Psoas muscle (tissue), 7 donors: ENCODE measurements at regions not wholly inside any gene's neighbourhood (a gene's known extent, or its start where the extent isn't known, plus 50 kb on each side); places are given as distances from the start of the nearest gene placed in this dataset.
"Not testable (repeated sequence)": the region's sequence is repeated elsewhere in the genome, so short reads cannot be mapped to it uniquely, and the experiment has no call there.

ENCODE experiments used
- ATAC-seq, 4 donors: fragments of 200-7000 bp; cut with Tn5 transposase; one replicate each; pipeline ENCODE4 v1.9.1; 2020; ENCODE audit warnings: moderate library complexity in 3 of 4, mild to moderate bottlenecking in 2 of 4
- DNase-seq, 2 donors: peaks; one replicate each; pipeline ENCODE4 v3.0.0-alpha.2; 2020
- H3K27ac ChIP-seq: fragments of 200-600 bp; one replicate; pipeline ENCODE4 v1.8.0; 2022
- H3K27me3 ChIP-seq, 3 donors: fragments of 200-600 bp in 1 of 3; one replicate each; pipeline versions ENCODE4 v1.6.1 to v1.8.0; 2013 to 2022; ENCODE audit warnings: low read length in 2 of 3, mild to moderate bottlenecking in 2 of 3, moderate library complexity in 1 of 3; ENCODE audit not compliant: insufficient read depth in 3 of 3
- H3K36me3 ChIP-seq, 2 donors: fragments of 200-600 bp in 1 of 2; one replicate each; pipeline versions ENCODE4 v1.6.1 to v1.8.0; 2013 to 2022; ENCODE audit warnings: low read depth in 1 of 2, mild to moderate bottlenecking in 1 of 2, moderate library complexity in 1 of 2; ENCODE audit not compliant: insufficient read depth in 1 of 2
- H3K4me1 ChIP-seq: fragments of 200-600 bp; one replicate; pipeline ENCODE4 v1.8.0; 2022
- H3K4me3 ChIP-seq: fragments of 200-600 bp; one replicate; pipeline ENCODE4 v1.8.0; 2022; ENCODE audit warnings: mild to moderate bottlenecking
- H3K9me3 ChIP-seq: fragments of 200-600 bp; one replicate; pipeline ENCODE4 v1.8.0; 2022
- WGBS, 3 donors: extraction: QIAGEN DNeasy Blood & Tissue Kit; methylation state at CpG; one replicate each; pipeline versions ENCODE4 v1.1.6 to v1.1.7; 2013; 5-methylcytosine and 5-hydroxymethylcytosine counted together
- intact Hi-C, 2 donors: fragments of 100-400 bp; cut with DNase I; formaldehyde crosslinking; loops; one replicate each; pipeline versions ENCODE4 v1.11.0 to v1.14.2; 2022
- TF ChIP-seq, protein P1 (sequence below): fragments of 200-600 bp; IDR thresholded peaks from one replicate; pipeline ENCODE4 v1.8.0; 2022; ENCODE audit warnings: antibody characterized with exemption
- donor health status: healthy with polysubstance abuse.
- donor health status: DM: no; HTN: no; CAD: no; lungs with moderate emphysema.
- donor health status: Bipolar disorder and iron deficiency.
- donor health status: healthy.
- donor health status: DM: yes; HTN: yes; CAD: no.
- donor health status: DM: no; HTN: no; CAD: no.
- donor health status: DM: yes; HTN: yes; CAD: no.

DNA sequence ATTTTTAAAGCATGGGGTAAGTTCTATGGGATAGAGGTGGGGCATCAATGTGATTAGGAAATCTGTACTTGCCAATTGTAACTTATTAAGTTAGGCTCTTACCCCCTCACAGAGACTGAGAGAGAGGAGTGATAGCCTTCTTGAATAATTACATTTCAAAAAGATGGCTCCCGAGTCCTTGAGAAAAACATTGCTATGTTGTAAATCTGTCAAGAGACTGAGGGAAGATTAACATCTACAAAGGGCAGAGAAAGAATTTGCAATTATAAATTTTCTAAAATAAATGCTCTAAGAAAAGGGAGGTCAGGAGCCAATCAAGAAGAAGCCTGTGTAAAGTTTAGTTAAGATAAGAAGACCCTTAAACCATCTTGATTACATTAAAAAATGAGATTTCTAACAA, 1570.8 kb downstream of the OLFM4 start:
- TF ChIP-seq, protein P1, sequence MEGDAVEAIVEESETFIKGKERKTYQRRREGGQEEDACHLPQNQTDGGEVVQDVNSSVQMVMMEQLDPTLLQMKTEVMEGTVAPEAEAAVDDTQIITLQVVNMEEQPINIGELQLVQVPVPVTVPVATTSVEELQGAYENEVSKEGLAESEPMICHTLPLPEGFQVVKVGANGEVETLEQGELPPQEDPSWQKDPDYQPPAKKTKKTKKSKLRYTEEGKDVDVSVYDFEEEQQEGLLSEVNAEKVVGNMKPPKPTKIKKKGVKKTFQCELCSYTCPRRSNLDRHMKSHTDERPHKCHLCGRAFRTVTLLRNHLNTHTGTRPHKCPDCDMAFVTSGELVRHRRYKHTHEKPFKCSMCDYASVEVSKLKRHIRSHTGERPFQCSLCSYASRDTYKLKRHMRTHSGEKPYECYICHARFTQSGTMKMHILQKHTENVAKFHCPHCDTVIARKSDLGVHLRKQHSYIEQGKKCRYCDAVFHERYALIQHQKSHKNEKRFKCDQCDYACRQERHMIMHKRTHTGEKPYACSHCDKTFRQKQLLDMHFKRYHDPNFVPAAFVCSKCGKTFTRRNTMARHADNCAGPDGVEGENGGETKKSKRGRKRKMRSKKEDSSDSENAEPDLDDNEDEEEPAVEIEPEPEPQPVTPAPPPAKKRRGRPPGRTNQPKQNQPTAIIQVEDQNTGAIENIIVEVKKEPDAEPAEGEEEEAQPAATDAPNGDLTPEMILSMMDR = no peak
- DNase-seq (no peak), ATAC-seq (no peak)
- H3K4me1 ChIP-seq = no peaks in the 10 kb centered on the region
- no peak overlapping the region for H3K4me3 ChIP-seq
- H3K36me3 ChIP-seq = no peaks in the 10 kb centered on the region
- H3K27me3 ChIP-seq = no peaks in the 10 kb centered on the region
- intact Hi-C loops = no loop called here
- H3K9me3 ChIP-seq = no peaks in the 10 kb centered on the region
- H3K27ac ChIP-seq = no peak overlapping the region
- WGBS, 3 donors = 12 to 22% (median 19%) methylated on average over 1 of the region's 1 CpG

DNA sequence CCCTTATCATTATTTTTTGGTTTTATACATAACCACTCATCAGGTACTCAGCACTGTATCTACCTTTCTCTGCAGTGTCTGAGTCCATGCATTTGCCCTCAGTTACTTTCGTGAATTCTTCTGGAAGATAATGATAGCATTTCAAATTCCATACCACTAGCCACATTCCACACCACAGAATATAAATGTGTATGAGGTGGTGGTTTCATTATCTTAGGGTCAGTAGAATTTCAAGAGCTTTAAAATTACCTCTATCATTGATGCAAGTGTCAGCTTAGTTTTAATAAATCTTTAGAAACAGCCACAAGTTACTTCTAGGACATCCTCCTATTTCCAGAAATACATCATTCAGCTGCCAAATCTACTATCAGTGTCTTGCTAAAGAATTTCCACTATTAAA, 1578.3 kb downstream of the OLFM4 start:
- 75 to 86% (median 78%) methylated on average over 1 of the region's 1 CpG for WGBS, 3 donors
- Histone ChIP-seq H3K36me3 (no peaks in the 10 kb centered on the region), H3K4me1 (no peaks in the 10 kb centered on the region), H3K9me3 (no peaks in the 10 kb centered on the region), H3K4me3 (no peak overlapping the region), H3K27me3 (no peaks in the 10 kb centered on the region), H3K27ac (no peak overlapping the region)
- intact Hi-C loops = no loop called here
- no peak for ATAC-seq
- no peak for DNase-seq
- TF ChIP-seq, protein P1 = no peak

DNA sequence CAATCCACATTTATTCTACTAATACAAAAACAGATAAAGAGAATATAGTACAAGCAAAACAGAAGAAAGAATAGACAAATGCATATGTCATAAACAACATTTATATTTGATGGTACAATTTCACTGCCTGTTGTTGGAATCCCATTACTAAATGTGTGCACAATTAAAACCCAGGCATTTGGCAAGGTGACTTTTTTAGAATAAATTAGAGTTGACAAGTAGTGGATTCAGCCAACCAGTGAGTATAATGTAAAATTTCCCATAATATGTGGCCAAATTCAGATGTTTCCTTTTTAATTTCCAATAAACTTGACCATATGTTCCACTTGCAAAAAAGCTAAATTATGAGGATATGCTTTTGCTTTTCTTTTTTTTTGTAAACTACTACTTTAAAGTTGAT, 1578.8 kb downstream of the OLFM4 start:
- no peaks in the 10 kb centered on the region for H3K36me3 ChIP-seq
- H3K4me3 ChIP-seq = no peak overlapping the region
- TF ChIP-seq, protein P1 = no peak
- H3K27me3 ChIP-seq = no peaks in the 10 kb centered on the region
- no peaks in the 10 kb centered on the region for H3K9me3 ChIP-seq
- H3K4me1 ChIP-seq = no peaks in the 10 kb centered on the region
- H3K27ac ChIP-seq = no peak overlapping the region
- DNase-seq (no peak), ATAC-seq (no peak)
- intact Hi-C loops = no loop called here

DNA sequence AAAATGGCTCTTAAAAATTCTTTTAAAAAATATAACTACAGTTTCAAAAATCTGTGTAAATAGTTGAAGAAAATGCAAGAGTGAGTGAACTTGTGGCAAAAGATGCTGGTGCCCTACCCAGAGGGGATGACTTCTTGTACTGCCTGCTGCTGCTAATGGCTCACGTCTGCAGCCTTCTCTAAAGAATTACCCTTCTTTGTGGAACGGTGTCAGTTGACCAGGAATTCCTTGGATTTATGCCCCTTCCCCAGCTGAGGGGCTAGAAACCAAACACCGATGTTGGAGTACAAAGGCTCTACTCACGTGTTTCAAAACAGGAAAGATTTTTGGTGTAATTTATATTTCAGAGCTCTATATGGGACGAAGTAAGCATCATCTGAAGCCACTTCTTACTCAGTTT, 1582.8 kb downstream of the OLFM4 start:
- intact Hi-C loops = no loop called here

DNA sequence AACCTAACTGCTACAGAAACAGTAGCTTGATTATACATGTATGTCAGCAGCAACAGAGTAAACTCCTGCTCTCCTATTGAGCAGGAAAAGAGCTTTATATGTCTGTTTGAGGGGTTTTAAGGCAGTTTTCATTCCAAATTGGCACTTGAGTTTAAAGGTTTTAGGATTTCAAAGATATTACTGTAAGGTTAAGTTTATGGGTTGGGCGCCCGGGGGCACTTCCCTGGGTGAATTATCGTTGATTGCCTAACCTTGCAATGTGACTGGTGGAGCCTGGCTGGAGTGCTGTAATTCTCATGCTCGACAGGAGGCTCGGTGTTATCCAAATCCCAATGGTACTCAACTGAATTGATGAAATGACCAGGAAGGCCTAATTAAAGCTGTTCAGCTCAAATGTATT, 1586.1 kb downstream of the OLFM4 start:
- intact Hi-C loops = no loop called here
- ATAC-seq = no peak
- no peaks in the 10 kb centered on the region for H3K27me3 ChIP-seq
- H3K4me3 ChIP-seq = no peak overlapping the region
- H3K36me3 ChIP-seq = no peaks in the 10 kb centered on the region
- TF ChIP-seq, protein P1 = no peak
- DNase-seq = no peak
- H3K9me3 ChIP-seq = no peaks in the 10 kb centered on the region
- WGBS, 3 donors = 35 to 45% (median 40%) methylated on average over 5 of the region's 5 CpGs
- no peak overlapping the region for H3K27ac ChIP-seq
- H3K4me1 ChIP-seq = no peaks in the 10 kb centered on the region

More for the DNA sequence above, 1582.8 kb downstream of the OLFM4 start:
- Histone ChIP-seq H3K4me1 (no peaks in the 10 kb centered on the region), H3K9me3 (no peaks in the 10 kb centered on the region), H3K27me3 (no peaks in the 10 kb centered on the region), H3K4me3 (no peak overlapping the region), H3K27ac (no peak overlapping the region), H3K36me3 (no peaks in the 10 kb centered on the region)
- WGBS, 3 donors = 17 to 21% (median 18%) methylated on average over 5 of the region's 5 CpGs
- DNase-seq (no peak), ATAC-seq (no peak)
- TF ChIP-seq, protein P1 = no peak

DNA sequence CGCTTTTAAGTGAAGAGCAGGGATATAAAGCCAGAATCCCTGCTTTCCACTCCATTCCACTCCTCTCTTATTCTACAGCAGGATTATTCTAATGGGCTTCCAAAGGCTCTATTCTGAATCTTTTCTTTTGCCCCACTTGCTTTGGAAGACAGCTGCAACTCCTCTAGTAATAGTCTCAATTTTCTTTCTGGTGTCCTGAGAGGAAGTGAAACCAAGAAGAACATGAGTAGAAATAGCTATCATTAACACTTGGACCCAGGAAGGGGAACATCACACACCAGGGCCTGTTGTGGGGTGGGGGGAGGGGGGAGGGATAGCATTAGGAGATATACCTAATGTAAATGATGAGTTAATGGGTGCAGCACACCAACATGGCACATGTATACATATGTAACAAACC, 1597.9 kb downstream of the OLFM4 start:
- H3K4me1 ChIP-seq, H3K27ac ChIP-seq, H3K4me3 ChIP-seq, H3K27me3 ChIP-seq, H3K9me3 ChIP-seq, H3K36me3 ChIP-seq, intact Hi-C loops, DNase-seq, ATAC-seq: not testable (repeated sequence)
- WGBS, 3 donors = 85 to 97% (median 93%) methylated on average over 1 of the region's 1 CpG
